Endothelial cell of umbilical vein (primary cell): ENCODE measurements at regions not wholly inside any gene's neighbourhood (a gene's known extent, or its start where the extent isn't known, plus 50 kb on each side); places are given as distances from the start of the nearest gene placed in this dataset.

ENCODE experiments used
- EZH2 ChIP-seq: IDR thresholded peaks from 2 replicates; pipeline ENCODE4 v1.6.1; 2012; ENCODE audit warnings: borderline replicate concordance, low read depth, mild to moderate bottlenecking, moderate library complexity, low read length, inconsistent platforms; ENCODE audit not compliant: severe bottlenecking
- FOS ChIP-seq: IDR thresholded peaks from 2 replicates; pipeline ENCODE4 v1.6.1; 2011; ENCODE audit warnings: mild to moderate bottlenecking, low read length, moderate library complexity, borderline replicate concordance; ENCODE audit not compliant: insufficient read depth
- JUN ChIP-seq: IDR thresholded peaks from 2 replicates; pipeline ENCODE4 v1.6.1; 2011; ENCODE audit warnings: borderline replicate concordance, low read depth; ENCODE audit not compliant: insufficient read length, insufficient read depth
- MYC ChIP-seq: IDR thresholded peaks from one replicate; pipeline ENCODE4 v1.6.1; 2011; ENCODE audit warnings: mild to moderate bottlenecking, low read depth, low read length
- POLR2A ChIP-seq: IDR thresholded peaks from 2 replicates; pipeline ENCODE4 v1.6.1; 2012; ENCODE audit warnings: low read depth, mild to moderate bottlenecking, control low read depth, low read length
- POLR2AphosphoS5 ChIP-seq: IDR thresholded peaks from 2 replicates; pipeline ENCODE4 v1.6.1; 2012; ENCODE audit warnings: low read depth, mild to moderate bottlenecking, control low read depth, low read length, moderate library complexity; ENCODE audit not compliant: insufficient read depth
- TF ChIP-seq, protein P1 (sequence below), 2 donors: IDR thresholded peaks; 1 replicate in 1 of 2; 2 replicates in 1 of 2; pipeline ENCODE4 v1.5.1; 2011; ENCODE audit warnings: low read length in 2 of 2, mild to moderate bottlenecking in 2 of 2, moderate library complexity in 2 of 2, control low read depth in 1 of 2, inconsistent platforms in 1 of 2, low read depth in 1 of 2; ENCODE audit not compliant: insufficient read depth in 1 of 2; ENCODE audit errors: extremely low read depth in 1 of 2
- TF ChIP-seq, protein P2 (sequence below): IDR thresholded peaks from 2 replicates; pipeline ENCODE4 v1.6.1; 2011; ENCODE audit not compliant: insufficient read depth, insufficient read length

DNA sequence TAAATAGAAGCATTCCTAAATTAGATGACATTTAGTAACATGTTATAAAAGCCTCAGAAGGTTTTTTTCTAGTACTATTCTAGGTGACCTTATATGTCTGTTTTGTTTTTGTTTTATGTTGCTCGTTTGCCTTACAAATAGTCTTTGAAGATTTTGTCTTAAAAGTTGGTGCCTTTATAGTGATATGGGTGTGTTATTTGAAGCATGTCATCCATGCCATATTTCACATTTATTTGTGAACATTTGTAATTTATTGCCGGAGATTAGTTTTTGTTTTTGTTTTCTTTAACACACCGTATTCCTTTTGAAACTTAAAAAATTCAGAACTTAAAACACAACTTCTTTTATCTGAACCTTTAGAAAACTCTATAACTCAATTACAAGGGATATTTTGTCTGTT lies 422.8 kb upstream of the PCDH9 start:
- TF ChIP-seq, protein P1, sequence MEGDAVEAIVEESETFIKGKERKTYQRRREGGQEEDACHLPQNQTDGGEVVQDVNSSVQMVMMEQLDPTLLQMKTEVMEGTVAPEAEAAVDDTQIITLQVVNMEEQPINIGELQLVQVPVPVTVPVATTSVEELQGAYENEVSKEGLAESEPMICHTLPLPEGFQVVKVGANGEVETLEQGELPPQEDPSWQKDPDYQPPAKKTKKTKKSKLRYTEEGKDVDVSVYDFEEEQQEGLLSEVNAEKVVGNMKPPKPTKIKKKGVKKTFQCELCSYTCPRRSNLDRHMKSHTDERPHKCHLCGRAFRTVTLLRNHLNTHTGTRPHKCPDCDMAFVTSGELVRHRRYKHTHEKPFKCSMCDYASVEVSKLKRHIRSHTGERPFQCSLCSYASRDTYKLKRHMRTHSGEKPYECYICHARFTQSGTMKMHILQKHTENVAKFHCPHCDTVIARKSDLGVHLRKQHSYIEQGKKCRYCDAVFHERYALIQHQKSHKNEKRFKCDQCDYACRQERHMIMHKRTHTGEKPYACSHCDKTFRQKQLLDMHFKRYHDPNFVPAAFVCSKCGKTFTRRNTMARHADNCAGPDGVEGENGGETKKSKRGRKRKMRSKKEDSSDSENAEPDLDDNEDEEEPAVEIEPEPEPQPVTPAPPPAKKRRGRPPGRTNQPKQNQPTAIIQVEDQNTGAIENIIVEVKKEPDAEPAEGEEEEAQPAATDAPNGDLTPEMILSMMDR (IDR thresholded peaks at IDR 0.05; ENCODE audit: extremely low read depth in 1 of 2, insufficient read depth in 1 of 2, low read depth in 1 of 2, low read length in 2 of 2), result no peak
- TF ChIP-seq EZH2 (no peak), JUN (no peak), POLR2AphosphoS5 (no peak), POLR2A (no peak), MYC (no peak), FOS (no peak)
- TF ChIP-seq, protein P2, sequence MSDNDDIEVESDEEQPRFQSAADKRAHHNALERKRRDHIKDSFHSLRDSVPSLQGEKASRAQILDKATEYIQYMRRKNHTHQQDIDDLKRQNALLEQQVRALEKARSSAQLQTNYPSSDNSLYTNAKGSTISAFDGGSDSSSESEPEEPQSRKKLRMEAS, result no peak
